UCSD-AML1 (cell line): ENCODE measurements at regions not wholly inside any gene's neighbourhood (a gene's known extent, or its start where the extent isn't known, plus 50 kb on each side); places are given as distances from the start of the nearest gene placed in this dataset.

Source experiments
- DNase-seq: peaks from one replicate; lab custom pipeline; 2025; ENCODE audit not compliant: unreplicated experiment; lab: John Stamatoyannopoulos, UW

DNA sequence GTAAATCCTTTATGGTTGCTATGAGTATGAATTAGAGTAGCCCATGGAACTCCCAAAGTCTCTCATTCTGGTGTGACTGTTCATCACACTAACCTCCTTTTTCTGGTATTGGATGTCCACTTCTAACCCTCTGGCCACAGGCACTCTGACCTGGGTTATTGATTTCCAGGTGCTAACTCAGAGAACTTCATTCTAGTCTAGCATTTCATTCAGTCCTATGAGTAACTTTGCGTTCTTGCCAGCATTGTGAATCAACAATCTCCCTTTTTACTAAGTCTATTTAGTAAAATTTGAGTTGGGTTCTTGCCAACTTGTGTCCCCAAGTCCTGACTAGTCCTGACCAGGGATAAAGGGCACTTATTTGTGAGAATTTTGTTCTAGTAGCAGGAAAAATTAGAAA lies 103.5 kb downstream of the SNX18 start:
- DNase-seq = no peak

DNA sequence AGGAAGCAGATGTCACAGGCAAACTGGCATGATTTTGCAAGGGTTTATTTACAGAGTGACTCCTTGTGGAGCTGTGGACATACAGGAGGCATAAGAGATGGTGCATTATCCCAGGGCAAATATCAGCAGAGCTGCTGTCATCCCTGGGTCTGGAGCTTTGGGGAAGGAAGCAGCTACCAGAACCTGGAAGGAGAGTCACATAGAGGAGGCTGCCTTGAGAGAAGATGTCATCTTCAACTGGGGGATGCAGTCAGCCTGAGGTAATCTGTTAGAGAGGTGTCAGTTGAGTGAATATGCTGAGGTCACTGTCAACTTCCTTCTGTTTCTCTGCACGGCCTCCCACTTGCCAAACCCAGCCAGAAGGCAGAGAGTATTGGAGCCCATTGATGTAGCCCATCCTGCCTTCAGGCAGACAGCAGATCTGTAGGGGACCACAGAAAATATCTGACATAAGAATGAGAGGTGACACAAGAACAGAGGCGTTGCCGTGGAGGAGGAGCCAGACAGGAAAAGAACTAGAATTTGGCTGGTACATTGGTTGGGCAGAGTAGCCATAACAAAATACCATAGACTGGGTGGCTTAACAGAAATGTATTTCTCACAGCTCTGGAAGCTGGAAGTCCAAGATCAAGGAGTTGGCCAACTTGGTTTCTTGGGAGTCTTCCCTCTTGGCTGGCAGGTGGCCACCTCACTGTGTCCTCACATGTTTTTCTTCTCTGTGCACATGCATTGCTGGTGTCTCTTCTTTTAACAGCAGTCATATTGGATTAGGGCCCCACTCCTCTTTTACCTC lies 102.8 kb downstream of the SNX18 start:
- no peak for DNase-seq

DNA sequence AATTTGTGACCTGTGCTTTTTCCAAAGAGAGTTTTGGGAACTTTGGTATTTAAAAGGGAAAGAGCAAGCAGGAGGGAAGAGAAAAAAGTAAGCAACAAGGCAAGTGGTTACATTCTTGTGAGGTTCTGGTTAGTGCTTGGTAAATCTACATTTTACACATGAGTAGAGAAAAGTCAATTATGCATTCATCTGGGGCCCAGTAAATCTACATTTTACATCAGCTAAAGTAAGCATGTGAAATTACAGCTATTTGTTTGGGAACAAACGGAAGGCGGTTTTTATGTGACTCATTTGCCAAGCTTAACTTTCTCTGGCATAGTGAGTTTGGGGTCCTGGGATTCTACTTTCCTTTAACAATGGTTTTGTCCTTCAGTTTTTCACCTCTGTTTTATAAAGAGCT lies 102.2 kb downstream of the SNX18 start:
- no peak for DNase-seq

DNA sequence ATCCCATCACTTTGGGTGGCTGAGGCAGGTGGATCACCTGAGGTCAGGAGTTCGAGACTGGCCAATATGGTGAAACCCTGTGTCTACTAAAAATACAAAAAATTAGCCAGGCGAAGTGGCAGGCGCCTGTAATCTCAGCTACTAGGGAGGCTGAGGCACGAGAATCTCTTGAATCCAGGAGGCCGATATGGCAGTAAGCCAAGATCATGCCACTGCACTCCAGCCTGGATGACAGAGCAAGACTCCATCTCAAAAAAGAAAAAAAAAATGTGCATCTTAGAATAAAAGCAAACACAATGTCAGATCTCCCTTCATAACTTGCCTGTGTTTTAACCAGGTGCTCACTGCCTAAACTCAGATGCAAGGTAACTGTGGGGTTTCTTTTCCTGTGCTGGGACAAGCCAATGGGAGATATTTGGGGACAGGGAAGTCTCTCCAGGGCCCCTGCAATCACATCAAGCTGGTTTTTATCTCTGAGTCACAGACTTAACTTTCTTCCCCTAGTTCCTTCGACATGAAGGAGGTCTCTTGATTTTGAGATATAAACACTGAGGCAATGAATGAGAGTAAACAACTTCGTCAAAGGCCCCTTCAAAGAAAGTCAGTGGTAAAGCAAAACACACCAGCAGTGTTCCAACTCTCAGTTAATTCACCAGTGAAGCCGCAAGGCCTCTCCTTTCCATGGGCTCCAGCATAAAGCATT lies 99.1 kb downstream of the SNX18 start:
- DNase-seq = no peak

DNA sequence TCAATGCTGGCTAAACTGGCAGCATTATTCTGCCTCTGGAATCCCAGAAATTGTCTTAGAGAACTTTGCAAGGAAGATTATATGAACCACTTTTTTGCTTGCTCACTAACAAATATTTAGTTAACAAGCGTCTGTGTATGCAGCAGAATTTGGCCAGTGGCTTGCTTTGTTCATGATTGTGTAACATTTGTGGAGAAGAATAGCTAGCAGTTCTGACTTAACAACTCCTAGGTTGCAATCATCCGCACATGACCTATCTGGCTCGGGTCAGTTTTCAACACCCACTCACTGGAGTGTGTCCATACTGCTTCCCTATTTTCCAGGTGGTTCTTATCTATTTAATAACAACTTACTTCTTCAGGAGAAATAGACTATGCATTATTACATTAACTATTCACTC lies 98.5 kb downstream of the SNX18 start:
- DNase-seq = no peak

DNA sequence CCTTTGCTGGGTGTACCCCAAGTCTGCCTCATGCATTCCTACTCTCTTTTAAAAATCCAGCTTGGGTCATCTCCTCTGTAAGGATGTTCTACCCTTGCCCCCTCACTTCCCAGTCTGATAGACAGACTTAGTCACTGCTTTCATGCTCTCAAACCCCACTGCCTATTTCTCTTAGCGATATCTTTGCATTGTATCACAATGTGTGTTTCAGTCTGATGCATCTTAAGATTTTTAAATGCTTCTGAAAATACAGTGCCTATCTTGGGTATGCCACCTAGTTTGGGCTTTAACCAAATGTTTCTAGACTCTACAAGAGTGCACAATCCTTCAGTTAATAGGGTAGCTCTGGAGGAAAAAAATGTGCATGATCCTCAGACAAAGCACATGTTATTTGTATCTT lies 97.8 kb downstream of the SNX18 start:
- no peak for DNase-seq

DNA sequence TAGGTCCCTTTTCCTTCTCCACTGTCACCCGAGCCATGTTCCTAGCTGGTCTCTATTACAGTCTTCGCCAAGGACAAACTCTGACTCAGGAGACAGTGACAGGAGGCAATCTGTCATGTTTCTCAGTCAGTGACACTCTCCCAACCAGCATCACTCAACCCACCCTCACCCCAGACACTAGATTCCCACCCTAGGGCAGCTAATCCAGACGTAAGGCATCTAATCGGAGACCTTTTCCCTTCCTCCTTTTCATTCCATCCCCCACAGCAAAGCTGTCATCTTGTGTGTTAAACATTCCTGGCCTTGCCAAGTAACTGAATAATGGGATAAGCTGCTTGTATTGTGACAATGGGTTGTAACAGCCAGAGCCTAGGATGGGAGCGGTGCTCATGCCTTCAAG lies 95.2 kb downstream of the SNX18 start:
- DNase-seq = no peak

DNA sequence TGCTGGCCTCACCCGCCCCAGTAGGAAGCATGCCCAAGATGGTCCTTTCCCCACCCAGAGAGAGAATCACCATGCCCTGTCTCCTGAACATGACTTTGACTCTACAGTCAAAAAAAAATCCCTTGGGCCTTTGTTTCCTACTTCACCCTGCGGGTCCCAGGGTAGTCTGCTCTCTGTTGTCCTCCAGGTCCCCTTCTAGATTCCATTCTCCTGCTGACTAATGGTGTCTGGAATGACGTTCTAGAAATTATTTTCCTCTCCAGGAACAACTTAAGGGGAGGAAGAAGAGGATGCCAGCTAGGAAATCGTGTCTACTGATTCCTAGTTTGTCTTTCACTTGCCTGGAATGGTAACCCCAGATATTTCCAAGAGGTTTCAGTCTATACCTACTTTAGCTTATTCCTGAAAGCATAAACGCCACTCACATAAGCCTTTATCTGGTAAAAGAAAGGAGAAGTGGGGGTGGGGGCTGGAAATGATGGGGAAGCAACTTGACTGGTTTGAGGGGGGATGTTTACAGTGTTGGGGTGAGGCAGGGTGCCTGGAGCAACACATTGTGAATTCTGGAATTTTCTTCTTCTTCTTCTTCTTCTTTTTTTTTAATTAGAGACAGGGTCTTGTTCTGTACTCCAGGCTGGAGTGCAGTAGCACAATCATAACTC lies 93.9 kb downstream of the SNX18 start:
- DNase-seq = no peak

DNA sequence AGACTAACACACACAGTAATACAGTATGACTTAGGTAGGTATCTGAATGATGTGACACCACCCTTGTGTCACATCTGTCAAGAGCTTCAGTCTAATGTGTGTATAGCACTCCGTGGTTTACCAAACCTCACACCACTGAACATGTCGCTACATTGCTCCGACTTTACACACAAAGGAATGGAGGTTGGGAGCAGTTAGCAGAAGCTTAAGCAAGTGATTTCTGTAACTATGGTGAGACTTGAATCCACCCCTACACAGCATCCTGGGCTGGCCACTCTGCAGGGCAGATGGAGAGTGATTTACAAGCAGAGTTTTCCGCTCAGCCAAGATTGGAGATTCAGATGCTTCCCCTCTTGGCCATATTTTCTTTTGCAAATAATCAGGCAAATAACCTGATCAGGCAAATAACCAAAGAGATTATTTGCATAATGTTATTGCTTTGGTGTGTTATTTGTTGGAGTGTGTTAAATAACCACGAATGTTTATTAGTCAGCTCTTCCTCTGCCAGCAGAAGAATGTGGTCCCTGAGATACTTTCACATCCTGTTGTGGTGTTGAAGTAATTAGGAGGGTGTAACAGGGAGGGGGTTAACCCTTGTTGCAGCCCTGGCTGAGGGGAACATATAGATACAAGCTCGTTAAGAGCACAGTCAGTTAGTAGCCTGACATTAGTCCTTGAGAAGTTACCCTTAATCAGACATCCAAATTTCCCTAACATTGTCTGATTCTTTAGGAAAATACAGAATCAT lies 92.8 kb downstream of the SNX18 start:
- no peak for DNase-seq

DNA sequence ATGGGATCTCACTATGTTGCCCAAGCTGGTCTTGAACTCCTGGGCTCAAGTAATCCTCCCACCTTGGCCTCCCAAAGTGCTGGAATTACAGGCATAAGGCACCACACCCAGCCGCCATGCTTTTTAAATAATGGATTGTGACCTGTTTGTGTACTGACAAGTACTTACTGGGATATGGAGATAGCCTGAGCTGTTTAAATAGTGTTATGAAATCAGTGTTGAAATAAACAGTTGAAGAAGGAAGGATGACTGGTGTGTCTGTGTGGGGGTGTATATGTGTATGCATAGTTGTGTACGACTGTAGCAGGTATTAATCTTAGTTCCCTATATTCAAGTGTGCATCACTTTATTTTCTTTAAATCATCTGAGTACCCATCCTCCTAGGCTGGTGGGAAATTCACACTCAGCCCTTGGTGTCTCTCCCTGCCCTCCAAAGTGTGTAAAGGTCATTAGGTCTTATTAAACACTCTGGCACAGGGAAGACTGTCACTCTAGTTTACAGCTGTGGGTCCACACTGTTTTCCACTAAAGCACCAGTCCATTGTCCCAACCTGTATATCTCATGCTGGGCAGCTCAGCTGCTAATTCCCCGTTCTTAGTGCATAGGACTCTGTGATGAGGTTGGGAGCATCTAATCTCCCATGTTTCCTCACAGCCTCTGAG lies 91.0 kb downstream of the SNX18 start:
- no peak for DNase-seq

DNA sequence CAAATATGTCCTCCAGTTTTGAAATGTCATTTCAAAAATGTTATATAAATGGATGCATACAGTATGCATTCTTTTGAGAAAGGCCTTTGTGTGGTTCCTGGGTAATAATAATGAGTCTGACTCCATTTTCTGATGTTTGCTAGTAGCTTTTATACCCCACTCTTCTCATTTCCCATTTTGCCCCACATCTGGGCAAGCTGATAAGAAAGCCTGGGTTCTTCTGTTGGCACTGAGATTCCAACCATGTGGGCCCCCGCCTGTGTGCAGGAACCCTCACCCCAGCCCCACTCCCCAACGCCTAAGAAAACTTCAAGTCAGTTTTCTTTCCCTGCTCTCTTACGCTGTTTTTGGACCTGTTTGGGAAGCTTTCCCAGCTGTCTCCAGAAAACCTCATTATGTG lies 89.4 kb downstream of the SNX18 start:
- no peak for DNase-seq

DNA sequence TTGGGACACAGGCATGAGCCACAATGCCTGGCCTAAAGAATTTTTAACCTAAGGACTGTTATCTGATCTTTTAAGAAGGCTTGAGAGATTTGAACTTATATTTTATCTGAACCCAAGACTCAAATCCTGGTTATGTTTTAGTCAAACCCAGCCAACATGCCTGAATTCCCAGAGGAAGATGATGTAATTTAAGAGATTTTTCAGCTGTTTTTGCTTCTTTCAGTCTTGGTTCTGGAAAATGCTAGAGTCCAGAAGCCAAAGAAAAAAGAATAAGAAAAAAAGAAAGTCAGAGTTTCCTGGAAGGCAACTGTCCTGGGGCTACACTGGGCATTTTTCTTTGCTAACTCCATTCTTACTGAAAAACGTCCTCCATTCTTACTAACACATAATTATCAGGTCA lies 85.8 kb downstream of the SNX18 start:
- no peak for DNase-seq

DNA sequence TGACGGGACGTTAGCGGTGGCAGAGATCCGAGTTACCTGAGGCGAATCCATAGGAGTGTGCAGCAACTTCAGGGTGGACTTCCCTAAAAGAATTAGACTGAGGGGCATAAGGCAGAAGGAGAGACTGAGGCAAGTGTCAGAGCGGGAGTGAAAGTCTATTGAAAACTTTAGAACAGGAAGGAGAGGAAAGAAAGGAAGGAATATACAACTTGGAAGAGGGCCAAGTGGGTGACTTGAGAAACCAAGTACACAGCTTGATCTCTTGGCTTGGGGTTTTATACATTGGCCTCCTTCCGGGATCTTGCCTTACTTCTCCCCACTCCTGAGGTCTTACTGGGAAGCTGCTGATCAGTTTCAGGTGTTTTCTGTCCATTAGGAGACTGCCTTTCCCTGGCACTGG lies 84.9 kb downstream of the SNX18 start:
- DNase-seq = no peak

DNA sequence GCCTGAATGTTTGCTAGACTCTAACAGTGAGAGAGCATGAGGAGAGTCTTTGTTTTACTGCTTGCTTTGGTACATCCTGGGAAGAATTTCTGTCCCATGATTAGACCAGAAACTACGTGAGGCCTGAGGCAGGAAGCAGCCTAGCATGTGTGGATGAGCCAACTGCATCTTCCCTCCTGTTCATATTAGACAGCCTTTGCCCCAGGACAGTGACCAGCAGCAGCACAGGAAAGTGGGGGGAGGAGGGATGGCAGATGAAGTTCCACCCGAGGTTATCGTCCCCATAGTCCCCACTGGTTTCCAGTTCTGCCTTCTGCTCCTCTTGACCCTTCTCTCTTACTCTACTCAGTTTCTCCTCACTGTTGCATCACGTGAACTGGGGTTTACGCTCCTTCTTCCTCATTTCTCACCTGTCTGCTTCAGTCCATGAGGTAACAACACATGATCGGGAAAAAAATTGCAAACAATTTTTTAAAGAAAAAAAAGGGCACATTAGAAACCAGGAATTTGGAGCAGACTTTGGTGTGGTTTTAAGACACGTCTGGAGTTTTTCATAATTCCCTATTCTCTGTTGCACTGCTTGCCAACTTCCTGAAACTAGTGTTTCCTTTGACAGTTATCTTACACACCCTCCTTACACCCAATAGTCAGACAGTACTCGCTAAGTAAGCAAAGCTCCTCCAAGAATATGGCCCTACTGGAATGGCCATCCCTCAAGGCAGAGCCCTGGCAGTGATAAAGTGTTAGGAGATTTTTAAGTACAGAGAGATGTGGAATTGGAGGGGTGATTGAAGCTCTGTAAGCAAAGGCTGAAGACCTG lies 84.1 kb downstream of the SNX18 start:
- no peak for DNase-seq
